Left ventricle myocardium inferior (tissue), 1 donor: ENCODE measurements at regions not wholly inside any gene's neighbourhood (a gene's known extent, or its start where the extent isn't known, plus 50 kb on each side); places are given as distances from the start of the nearest gene placed in this dataset.

Experiments used
- DNase-seq: peaks from one replicate; pipeline ENCODE4 v3.0.0-alpha.2; 2020
- H3K27ac ChIP-seq: fragments of 200-600 bp; replicated peaks from 2 replicates; pipeline ENCODE4 v1.8.0; 2021
- H3K27me3 ChIP-seq: fragments of 200-600 bp; 2 replicates; pipeline ENCODE4 v1.8.0; 2021; ENCODE audit warnings: low read depth
- H3K36me3 ChIP-seq: fragments of 200-600 bp; 2 replicates; pipeline ENCODE4 v1.8.0; 2021
- H3K4me1 ChIP-seq: fragments of 200-600 bp; 2 replicates; pipeline ENCODE4 v1.8.0; 2021
- H3K4me3 ChIP-seq: fragments of 200-600 bp; 2 replicates; pipeline ENCODE4 v1.8.0; 2021; ENCODE audit warnings: mild to moderate bottlenecking, moderate library complexity
- H3K9me3 ChIP-seq: fragments of 200-600 bp; replicated peaks from 2 replicates; pipeline ENCODE4 v1.8.0; 2021
- CTCF ChIP-seq: fragments of 200-600 bp; IDR thresholded peaks from 2 replicates; pipeline ENCODE4 v1.8.0; 2021; ENCODE audit warnings: antibody characterized with exemption, mild to moderate bottlenecking, borderline replicate concordance
- intact Hi-C: fragments of 100-400 bp; cut with micrococcal nuclease; formaldehyde crosslinking; loops from one replicate; pipeline ENCODE4 v1.11.0; 2022
- donor health status: DM: no; HTN: yes; CAD: no; lungs with severe emphysema.

DNA sequence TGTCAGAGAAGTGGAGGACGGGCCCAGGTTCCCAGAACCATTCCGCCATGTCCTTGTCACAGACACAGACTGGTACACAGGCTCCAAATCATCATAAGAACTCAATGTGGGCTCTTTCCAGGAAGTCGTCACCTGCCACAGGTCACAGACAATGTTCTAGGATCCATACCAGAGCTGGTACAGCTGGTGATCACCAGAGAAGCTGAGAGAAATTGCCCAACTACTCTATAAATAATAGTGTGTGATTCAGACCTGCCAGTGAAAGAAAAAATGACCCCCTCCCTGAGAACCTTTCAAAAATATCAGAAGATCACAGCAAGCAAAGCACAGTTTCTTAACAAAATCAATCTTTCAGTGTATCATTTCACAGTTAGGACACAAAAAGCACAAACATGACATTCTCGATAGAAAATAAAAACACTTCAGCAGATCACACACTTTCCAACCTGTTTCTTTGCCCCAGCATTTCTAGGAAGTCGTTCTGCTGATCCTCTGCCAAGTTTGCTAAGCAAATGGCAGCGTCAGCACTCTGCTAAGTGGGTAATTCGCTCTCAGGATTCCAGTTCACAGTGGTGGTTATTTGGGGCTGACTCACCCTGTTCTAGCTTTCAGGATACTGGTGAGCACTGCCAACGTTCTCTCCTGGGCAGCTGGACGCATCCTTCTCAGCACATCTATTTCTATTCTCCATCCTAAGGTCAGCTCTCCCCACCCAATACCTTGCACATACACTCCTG lies 223.3 kb upstream of the SFSWAP start:
- peaks cover 38% of the 10 kb centered on the region for H3K27me3 ChIP-seq
- H3K36me3 ChIP-seq: no peaks in the 10 kb centered on the region
- DNase-seq: no peak
- no peak for TF ChIP-seq CTCF
- no peak overlapping the region for H3K4me3 ChIP-seq
- intact Hi-C loops: no loop called here
- no peaks in the 10 kb centered on the region for H3K4me1 ChIP-seq
- no peaks in the 10 kb centered on the region for H3K9me3 ChIP-seq
- no peak overlapping the region for H3K27ac ChIP-seq

DNA sequence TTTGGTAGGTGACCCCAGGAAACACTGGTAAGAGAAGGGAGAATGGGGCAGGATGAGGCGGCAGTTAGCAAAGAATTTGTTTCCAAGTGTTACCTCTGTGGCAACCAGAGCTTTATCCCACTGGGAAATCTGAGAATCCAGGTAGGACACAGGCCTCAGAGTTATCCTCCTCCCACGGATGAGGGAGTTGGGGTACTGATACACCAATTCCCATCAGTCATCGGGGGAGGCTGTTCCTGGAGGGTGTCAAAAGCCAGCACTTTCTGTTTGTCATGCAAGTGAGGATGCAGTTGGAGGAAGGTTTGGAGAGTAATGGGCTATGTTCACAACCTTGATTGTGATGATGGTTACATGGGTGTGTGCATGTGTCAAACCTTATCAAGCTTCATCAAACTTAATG lies 221.2 kb upstream of the SFSWAP start:
- H3K27me3 ChIP-seq: peaks cover 35% of the 10 kb centered on the region
- intact Hi-C loops: no loop called here
- no peak overlapping the region for H3K27ac ChIP-seq
- no peak overlapping the region for H3K4me3 ChIP-seq
- no peak for TF ChIP-seq CTCF
- no peaks in the 10 kb centered on the region for H3K4me1 ChIP-seq
- H3K9me3 ChIP-seq: no peaks in the 10 kb centered on the region
- no peaks in the 10 kb centered on the region for H3K36me3 ChIP-seq
- no peak for DNase-seq

DNA sequence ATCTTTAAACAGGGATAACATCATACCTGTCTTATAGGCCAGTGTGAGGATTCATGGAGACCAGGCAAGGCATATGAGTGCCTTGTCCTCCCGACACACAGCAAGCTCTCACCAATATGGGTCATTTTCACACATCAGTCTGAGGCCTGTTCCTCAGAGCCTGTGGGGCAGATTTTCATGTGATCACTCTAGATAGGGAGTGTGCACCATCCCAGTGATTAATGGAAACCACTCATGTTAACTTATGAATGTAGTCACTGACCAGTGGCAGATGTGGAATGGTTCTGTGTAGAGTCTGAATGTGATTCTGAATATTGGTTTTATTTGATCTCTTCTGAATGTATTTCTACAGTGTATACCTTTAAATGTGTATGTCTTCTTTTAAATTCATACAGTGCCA lies 219.7 kb upstream of the SFSWAP start:
- Histone ChIP-seq H3K4me1 (no peaks in the 10 kb centered on the region), H3K9me3 (no peaks in the 10 kb centered on the region), H3K27me3 (peaks cover 40% of the 10 kb centered on the region), H3K27ac (no peak overlapping the region), H3K36me3 (no peaks in the 10 kb centered on the region), H3K4me3 (no peak overlapping the region)
- intact Hi-C loops: no loop called here
- no peak for TF ChIP-seq CTCF
- no peak for DNase-seq

DNA sequence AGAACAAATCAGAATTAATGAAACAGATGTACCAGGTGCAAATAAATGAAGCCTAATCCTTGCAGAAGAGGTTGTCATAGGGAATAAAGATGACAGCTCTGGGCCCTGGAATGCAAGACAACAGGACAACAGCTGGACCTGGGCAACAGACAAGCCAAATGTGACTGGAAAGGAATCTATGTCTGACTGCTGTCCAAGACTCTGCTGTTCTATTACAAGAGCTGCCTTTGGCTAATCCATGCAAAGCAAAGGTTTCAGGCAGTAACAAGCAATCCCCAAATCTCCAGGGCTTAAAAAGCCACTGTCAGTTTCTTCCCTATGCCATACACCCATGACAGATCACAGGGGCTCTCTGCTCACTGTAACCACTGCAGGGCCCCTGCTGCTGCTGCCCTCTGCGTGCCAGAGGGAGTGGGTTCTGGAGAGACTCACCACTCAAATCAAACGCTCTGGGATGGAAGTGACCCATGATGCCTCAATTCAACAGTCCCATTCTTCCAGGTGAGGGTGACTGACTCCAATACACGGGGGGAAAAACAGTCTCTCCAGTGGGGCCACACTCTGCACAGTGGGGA lies 218.9 kb upstream of the SFSWAP start:
- Histone ChIP-seq H3K27me3 (peaks cover 48% of the 10 kb centered on the region), H3K27ac (no peak overlapping the region), H3K4me3 (no peak overlapping the region), H3K36me3 (no peaks in the 10 kb centered on the region), H3K9me3 (no peaks in the 10 kb centered on the region), H3K4me1 (no peaks in the 10 kb centered on the region)
- TF ChIP-seq CTCF: no peak
- no peak for DNase-seq
- intact Hi-C loops: no loop called here

GRCh38 chr12:131493068-131493826 lies 217.6 kb upstream of the SFSWAP start:
- Histone ChIP-seq H3K9me3 (no peaks in the 10 kb centered on the region), H3K27ac (no peak overlapping the region), H3K4me1 (no peaks in the 10 kb centered on the region), H3K4me3 (no peak overlapping the region), H3K27me3 (peaks cover 52% of the 10 kb centered on the region), H3K36me3 (no peaks in the 10 kb centered on the region)
- intact Hi-C loops: no loop called here
- DNase-seq: no peak
- no peak for TF ChIP-seq CTCF
